NCI-H1048 (cell line): ENCODE measurements at regions not wholly inside any gene's neighbourhood (a gene's known extent, or its start where the extent isn't known, plus 50 kb on each side); places are given as distances from the start of the nearest gene placed in this dataset.
A peak's percentile ranks its signal among the peaks of the same experiment; 100 is the strongest.
"Not testable (repeated sequence)": the region's sequence is repeated elsewhere in the genome, so short reads cannot be mapped to it uniquely, and the experiment has no call there.

ENCODE experiments used
- DNase-seq: peaks from one replicate; lab custom pipeline; 2025; lab: John Stamatoyannopoulos, UW

DNA sequence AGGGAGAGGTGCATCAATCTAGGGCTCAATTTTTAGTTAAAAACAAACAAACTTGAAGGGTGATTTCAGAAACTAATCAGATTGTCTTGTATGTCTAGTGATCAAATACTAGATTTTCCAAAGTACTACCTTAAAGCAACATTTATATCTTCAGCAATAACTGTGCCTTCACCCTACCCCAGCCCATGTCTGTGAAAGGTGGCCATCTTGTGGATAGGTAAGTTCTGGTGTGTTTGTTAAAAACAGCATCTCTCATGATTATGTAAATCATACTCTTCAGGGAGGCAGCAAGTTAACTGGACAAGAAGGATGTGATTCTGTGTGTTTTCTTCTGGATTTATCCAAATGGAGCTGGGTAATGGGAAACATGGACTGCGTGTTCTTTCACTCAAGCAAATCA lies 81.4 kb upstream of the ACSL1 start:
- DNase-seq, result no peak

DNA sequence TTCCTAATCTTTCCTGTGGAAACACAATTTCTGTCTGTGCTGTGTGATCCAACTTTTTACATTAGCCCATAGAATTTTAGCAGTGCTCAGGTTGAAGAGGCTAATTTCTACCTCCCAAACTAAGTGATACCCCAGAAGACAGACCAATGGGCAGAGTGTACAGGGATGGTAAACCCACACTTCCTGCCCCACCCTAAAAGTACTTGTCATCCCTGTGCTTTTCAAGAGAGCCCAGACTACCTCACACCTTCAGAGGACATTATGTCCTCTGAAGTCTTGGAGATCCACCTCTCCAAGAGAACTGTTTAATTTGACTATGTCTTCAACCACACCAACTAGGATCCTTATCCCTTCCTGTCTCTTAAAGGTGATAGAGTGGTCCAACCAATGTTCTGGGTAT lies 82.0 kb upstream of the ACSL1 start:
- no peak for DNase-seq

DNA sequence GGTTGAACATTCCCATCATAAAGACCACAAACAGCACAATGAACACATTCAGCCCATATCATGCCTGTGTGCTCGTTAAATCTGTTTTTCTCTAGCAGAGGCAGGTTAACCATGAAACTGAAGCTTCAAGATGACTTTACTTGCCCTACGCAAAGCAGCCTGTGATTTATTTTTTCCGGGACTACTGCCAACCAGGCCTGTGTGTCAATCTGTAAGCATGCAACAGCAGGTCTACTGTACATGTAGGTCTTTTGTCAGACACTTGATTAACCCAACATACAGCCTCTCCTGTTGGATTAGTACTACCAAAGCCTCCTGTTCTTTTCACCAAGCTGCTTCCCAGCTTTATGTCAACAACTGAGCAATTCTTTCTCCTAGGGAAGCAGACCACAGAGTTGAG lies 85.5 kb upstream of the ACSL1 start:
- DNase-seq, result no peak

DNA sequence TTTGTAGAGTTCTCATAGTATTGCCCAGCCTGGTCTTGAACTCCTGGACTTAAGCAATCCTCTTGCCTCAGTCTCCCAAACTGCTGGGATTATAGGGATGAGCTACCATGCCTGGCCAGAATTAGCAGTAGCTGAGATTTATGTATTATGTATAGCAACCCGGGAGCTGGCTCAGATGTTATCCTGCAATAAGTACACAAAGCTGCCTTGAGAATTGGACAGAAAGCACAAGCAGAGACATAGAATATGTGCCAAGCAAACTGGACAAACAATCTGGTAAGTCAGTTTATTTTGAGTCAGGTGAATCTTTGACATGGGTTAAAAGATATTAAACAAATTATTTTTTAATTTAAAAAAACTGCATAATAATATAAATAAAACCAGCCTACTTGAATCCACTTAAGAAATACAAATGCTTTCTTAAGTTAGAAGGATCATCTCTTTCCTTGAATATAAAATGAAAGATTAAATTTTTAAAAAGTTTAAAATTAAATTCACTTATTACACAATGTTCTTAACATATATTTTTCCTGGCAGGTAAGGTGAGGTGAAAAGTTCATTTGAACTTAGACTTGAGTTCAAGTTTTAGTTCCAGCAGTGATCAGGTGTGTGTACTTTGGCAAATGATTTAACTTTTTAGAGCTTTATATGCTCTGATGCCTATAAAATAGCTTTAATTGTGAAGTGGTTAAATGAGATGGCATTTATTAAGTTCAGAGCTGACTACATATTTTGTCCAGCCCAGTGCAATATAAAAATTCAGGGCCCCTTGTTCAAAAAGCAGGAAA lies 87.8 kb upstream of the ACSL1 start:
- no peak for DNase-seq

DNA sequence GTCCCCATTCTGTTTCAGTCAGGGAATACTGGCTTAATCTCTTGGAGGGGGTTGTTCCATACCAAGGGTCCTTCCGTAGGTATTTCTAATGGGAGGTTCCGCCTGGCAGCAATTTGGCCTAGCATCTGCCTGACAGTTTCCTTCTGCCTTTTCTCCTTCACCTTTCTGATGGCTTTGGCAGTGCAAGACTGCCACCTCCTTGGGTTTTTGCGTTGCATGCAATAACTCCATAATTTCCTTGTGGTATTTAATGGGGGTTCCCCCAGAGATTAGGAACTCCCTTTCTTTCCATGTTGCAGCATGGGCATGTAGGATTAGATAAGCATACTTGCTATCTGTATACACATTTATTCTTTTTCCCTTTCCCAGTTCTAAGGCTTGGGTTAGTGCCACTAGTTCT lies 93.0 kb upstream of the ACSL1 start:
- not testable (repeated sequence) for DNase-seq

DNA sequence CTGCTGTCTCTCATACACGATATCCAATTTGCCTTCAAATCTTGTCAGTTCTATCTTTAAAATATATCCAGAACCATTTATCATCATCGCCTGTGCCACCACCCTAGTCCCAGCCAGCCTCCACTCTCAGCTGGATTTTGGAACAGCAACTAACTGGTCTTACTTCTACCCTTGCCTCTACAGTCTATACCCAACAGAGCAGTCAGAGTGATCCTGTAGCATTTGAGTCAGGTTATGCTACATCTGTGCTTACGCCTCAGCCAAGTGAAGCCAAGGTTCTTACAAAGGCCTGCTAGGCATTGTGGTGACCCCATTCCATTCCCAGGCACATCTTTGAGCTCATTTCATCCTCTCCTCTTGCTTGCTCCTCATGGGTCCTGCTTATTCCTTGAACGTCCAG lies 95.7 kb upstream of the ACSL1 start:
- DNase-seq, result no peak

DNA sequence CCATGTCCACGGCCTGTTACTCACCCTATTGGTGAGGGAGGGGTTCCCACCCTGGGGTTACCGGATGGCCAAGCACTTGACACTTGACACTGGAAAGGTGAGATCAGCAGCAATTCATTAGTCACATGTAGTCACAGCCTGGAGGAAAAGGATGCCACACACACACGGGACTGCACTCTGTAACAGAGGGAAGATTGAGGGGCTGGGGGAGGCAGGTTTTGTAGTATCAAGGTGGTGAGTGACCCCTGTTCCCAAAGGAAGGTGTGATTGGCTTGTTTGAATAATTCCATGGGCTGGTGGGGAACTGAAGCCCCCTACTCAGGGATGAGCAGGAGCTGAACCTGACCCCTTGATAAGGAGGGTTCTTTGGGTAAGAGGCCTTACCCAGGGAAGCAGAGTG lies 96.0 kb upstream of the HELT start:
- DNase-seq, result no peak

DNA sequence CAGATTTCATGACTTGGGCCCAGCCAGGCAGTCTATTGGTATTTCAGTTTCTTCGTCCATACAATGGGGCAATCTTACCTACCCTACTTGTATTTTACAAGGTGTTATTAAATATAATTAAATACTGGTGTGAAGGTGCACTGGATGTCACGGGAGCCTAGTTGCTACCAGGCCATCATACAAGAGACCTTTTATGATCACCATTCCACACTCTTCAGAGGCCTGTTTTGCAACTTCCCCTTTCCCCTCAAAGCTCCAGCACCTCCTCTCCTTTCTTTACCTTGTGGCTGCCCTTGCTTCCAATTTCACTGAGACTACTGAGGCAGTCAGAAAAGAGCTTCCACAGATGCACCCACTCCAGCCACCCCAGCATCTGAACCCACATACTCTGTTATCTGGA lies 93.8 kb upstream of the HELT start:
- DNase-seq, result no peak

DNA sequence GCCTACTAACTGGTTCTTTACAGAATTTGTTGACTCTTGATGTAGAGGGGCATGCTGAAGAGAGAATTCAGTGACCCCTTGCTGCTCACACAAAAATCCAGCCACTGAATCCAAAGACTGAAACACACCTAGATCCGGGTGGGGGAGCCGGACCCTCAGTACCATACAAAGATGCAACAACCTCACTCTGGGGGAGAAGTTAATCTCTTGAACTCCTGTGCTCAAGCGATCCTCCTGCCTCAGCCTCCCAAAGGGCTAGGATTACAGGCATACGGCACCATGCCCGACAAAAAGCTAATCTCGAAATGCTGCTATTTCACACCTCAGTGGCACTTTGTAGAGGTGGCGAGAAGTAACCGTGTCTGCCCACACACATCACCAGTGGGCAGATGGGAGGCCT lies 88.8 kb upstream of the HELT start:
- no peak for DNase-seq

DNA sequence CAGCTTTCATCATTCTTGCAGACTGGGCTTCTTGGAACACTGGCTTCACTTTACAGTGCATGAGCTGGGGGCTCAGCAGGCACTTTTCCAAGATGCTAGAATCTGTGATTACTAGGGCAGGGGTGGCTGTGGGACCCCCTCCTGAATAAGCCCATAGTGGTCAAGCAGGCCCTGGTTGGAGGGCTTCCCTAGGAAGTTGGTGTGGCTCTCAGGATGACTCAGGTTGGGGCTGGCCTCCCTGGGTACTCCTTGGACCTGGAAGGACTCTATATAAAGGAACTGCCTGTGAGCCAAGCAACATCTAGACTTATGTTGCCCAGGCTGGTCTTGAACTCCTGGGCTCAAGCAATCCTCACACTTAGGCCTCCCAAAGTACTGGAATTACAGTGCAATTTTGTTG lies 88.3 kb upstream of the HELT start:
- DNase-seq, result no peak

DNA sequence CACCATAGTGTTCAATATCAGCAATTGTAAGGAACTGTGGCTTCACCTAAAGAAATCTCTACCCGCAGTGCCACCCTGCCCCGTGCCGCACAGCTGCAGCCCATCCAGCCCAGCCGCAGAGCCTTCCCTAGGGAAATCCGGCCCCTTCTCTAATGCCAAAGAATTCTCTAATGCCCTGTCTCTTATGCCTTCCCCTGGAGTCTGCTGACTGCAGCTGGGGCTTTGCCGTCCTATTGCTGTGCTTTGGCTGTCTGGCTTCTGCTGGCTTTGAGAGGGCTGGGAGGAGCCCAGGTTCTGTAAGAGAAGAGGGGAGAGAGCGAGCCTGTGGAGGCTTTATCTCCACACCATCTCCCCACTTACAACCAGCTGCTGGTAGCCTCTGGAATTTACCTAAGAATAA lies 85.9 kb upstream of the HELT start:
- no peak for DNase-seq

DNA sequence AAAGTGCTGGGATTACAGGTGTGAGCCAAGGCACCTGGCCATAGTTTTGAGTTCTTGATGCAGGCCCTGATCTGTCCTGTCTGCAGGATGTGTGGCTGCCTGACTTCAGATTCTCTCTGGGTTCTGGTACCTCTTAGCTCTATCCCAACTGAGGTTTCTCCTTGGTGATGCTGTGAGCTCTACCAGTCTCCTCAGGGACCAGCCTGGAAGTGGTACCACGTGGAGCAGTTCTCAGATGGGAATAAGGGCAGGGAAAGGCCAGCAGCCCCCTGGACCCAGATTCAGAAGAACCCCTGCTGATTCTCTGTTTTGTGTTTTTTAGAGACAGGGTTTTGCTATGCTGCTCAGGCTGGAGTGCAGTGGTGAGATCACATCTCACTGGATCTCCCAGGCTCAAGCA lies 85.0 kb upstream of the HELT start:
- DNase-seq, result no peak

DNA sequence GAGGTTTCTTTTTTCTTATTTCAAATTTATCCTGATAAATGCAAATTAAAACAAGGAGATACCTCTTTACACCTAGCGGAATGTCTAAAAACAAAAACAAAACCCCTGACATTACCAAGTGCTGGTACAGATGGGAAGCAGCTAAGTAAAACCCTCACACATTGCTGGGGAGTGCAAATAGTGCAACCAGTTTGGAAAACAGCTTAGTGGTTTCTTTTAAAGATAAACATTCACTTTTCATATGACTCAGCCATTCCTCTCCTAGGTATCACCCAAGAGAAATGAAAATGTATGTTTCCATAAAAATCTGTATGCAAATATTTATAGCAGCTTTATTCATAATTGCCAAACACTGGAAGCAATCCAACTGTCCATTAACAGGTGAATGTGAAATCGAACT lies 84.1 kb upstream of the HELT start:
- peak; percentile 81 for DNase-seq

DNA sequence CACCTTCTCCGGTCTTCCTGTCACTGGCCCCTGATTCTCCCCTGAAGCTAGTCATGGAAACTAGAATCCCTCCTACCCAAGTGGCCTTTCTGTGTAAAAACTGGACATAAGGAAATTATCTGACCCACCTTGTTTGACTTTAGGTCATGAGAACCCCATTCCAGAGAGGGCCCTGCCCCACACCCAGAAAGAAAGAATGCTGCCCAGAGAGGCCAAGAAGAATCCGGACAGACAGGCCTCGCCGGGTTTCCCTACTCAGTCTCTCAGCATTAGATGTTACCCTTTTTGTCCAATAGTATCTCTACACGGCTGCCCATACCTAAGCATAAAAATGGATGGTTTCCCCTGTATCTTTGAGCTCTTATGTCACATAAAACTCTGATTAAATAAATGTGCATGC lies 83.3 kb upstream of the HELT start:
- no peak for DNase-seq

DNA sequence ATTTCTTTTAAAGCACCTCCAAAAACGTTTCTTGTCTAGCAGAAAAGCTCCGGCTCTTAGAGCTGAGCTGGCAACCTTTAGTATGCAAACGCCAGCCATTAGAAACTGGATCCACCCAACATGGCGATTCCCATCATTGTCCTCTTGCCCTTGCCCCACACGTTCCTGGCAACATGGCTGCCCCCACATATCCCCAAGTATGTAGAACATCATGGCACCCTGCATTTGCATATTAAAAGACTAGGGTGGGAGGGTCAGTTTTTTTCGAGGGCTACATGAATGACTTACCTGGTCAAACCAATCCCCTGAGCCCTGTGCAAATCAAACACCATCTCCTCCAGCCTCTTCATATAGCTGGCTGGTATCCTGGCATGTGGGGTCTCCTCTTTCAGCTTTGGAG lies 82.2 kb upstream of the HELT start:
- DNase-seq, result no peak

DNA sequence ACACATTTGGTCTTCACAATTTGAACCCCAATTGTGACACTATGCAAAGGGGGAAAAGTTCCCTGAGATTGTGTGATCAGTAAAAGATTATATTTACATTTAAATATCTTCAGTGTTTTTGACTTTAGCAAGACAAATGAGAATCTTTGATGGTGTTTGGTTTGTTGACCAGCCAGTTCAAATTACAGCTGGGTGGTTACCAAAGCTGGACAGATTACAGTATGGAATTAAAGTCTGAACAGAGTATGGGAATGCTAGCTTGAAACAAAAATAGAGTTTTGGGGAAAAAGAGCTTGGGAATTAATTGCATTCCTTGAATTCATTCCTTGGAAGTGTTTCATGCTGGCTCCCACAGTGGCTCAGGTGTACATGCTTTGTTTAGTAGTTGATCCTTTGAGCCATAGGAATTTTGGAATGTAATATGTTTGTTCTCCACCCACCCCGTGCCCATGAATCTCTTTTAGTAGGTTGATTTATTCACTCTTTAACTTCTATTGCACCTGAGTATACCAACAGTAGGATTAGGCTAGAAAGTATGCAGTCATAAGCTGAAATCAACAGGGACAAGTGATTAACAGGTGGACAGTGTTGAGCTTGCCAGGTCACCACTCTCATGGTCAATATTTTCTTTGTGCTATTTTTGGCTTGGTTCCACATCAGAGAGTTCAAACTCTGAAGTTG lies 81.1 kb upstream of the HELT start:
- DNase-seq, result no peak

DNA sequence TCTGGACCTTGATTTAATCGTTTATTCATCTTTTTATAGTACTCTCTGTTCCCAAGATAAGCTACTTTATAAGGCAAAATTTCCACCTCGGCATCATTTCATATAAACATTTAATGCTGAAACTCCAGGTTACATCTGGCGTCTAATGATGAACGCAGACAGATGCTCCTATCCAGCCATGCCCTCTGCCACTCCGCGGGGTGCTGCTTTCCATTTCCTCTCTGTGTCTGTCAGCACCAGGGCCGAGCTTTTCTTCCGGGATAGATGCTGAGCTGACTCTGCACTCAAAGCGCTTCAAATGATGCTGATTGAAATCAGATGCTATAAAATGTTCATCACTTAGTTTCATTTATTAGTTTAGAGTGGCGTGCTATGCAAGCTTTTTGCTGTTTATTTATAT lies 80.5 kb upstream of the HELT start:
- no peak for DNase-seq

DNA sequence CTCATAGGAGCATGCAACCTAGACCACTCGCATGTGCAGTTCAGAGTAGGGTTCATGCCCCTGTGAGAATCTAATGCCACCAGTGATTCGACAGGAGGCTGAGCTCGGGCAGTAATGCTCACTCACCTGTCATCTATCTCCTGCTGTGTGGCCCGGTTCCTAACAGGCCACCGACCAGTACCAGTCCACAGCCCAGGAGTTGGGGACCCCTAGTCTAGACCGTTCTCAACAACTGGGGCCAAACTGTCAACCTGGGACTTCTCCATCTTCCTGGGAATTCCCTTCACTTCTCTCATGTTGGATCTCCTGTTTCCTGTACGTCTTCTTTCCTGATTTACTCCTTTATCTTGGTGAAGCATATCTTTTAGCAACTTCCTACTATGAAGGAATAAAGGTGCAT lies 79.4 kb upstream of the HELT start:
- DNase-seq, result no peak

DNA sequence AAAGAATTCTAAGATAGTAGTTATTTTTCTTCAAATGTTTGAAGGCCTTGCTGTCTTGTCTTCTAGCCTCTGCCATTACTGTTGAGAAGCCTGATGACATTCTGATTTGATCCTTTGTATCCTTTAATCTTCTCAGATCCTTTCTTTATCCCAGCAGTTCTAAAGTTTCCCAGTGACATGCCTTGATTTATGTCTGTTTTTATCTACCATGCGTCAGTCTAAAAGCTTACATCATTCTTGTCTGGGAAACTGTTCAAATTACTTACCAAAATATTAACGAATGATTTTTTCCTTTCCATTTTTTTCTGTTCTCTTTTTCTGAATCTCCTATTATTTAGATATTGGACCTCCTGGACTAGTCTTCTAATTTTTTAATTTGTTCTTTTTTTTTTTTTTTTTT lies 78.3 kb upstream of the HELT start:
- no peak for DNase-seq

DNA sequence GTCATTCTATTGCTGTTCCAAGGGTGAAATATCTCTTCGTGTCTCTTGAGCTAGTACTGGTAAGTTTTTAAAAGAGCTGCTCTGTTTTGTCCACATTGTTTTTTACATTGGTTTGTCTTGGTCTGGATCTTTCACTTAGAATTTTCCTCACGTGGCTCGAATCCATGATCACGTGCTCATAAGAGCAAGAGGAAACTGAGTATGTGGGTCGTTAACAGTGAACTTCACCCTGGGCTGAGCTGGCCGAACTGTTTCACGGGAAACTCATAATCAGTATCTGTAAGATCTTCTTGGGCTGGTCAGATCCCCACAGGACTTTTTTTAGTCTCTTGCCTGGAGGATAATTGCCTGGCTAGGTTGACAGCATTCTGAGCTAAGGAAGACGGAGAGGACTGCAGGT lies 77.8 kb upstream of the HELT start:
- no peak for DNase-seq

DNA sequence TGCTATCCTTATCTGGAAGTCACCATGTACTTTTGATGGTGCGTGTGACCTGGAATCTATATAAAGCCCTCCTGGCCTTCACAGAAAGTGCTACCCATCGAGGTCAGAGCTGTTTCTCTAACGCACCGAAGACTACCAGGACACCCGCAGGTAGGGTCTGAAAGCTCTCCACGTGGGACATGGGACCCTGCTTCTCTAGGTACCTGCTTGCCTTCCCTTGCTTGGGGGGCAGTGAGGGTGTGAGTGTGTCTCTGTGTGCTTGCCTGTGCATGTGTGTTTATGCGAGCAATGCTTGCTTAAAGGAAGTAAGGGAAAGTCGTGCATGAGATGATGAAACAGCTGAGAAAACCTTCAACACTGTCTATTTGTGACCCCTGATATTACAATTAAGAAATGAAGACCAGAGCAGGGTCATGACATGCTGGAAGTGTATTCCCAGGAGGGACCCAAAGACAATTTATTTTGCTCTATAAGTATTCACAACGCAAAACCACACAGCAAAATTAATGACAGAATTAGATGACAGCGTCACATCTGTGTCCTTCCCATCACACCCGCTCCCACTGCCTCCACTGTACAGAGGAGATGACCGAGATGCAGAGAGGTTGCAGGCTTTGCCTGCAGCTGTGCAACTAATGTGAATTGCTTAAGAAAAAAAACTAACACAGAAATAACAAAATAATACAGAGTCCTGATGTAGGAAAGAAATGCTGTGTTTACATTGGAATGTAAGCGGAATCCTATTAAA lies 76.4 kb upstream of the HELT start:
- no peak for DNase-seq

DNA sequence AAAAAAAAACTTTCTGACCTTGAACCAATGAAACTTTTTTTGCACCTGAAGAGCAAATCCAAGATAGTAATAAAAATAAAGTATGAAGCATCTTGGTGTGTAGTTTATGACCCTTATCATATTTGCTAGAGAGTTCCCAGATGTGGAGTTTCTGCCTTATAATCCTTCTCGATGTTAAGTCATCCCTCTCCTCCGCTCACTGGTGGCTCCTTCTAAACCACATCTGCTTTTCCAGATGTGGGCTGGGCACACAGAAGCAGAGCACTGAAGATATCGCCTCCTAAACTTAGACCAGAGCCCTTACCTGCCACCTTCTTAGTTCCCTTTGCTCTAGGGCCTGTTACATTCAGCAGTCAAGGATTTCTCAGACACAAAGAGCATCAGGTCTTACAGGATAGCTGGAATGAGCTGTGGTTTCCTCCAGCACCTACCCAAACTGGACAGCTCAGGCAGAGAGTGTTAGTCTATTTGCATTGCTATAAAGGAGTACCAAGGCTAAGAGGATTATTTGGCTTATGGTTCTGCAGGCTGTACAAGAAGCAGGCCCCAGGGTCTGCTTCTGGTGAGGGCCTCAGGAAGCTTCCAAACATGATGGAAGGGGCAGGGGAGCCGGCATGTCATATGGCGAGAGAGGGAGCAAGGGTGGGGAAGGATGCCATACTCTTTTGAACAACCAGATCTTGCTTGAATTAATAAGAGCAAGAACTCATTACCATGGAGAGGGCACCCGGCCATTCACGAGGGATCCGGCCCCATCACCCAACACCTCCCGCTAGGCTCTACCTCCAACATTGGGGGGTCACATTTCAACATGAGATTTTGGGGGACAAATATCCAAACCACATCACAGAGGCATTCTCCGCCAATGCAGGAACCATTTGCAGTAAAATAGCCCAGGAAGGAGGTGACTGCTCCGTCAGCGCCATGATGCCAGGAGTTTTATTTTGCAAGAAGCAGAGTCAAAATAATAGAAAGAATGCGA lies 75.6 kb upstream of the HELT start:
- DNase-seq, result no peak
